Non-pigmented ciliary epithelial cell (primary cell): ENCODE measurements at regions not wholly inside any gene's neighbourhood (a gene's known extent, or its start where the extent isn't known, plus 50 kb on each side); places are given as distances from the start of the nearest gene placed in this dataset.
"Not testable (repeated sequence)": the region's sequence is repeated elsewhere in the genome, so short reads cannot be mapped to it uniquely, and the experiment has no call there.

ENCODE experiments used
- DNase-seq: peaks from one replicate; pipeline ENCODE4 v3.0.0-alpha.2; 2010; ENCODE audit warnings: low read depth

- no peak for DNase-seq
Measured at GRCh38 chr10:22824520-22824919, 103.3 kb upstream of the ARMC3 start.

GRCh38 chr10:22823109-22823508, 104.7 kb upstream of the ARMC3 start:
- DNase-seq: peak; percentile 81

GRCh38 chr10:22821921-22822320, 105.9 kb upstream of the ARMC3 start:
- not testable (repeated sequence) for DNase-seq

- DNase-seq: peak; percentile 65
Measured at GRCh38 chr10:22821501-22821900, 106.4 kb upstream of the ARMC3 start.

GRCh38 chr10:22816298-22816653, 101.9 kb upstream of the PIP4K2A start:
- peak; percentile 74 for DNase-seq

GRCh38 chr10:22810643-22811465, 96.5 kb upstream of the PIP4K2A start:
- DNase-seq: no peak

GRCh38 chr10:22807238-22807637, 92.9 kb upstream of the PIP4K2A start:
- DNase-seq: no peak

- DNase-seq: no peak
Measured at GRCh38 chr10:22805304-22805703, 90.9 kb upstream of the PIP4K2A start.

GRCh38 chr10:22803261-22803885, 89.0 kb upstream of the PIP4K2A start:
- DNase-seq: peak; percentile 46

GRCh38 chr10:22801785-22802184, 87.4 kb upstream of the PIP4K2A start:
- no peak for DNase-seq

- not testable (repeated sequence) for DNase-seq
Measured at GRCh38 chr10:22797796-22798195, 83.4 kb upstream of the PIP4K2A start.

GRCh38 chr10:22795546-22795945, 81.2 kb upstream of the PIP4K2A start:
- no peak for DNase-seq

- no peak for DNase-seq
Measured at GRCh38 chr10:22792161-22792560, 77.8 kb upstream of the PIP4K2A start.

- DNase-seq: no peak
Measured at GRCh38 chr10:22791665-22792064, 77.3 kb upstream of the PIP4K2A start.

- DNase-seq: no peak
Measured at GRCh38 chr10:22784668-22785067, 70.3 kb upstream of the PIP4K2A start.

- DNase-seq: no peak
Measured at GRCh38 chr10:22783807-22784206, 69.4 kb upstream of the PIP4K2A start.

- no peak for DNase-seq
Measured at GRCh38 chr10:22780474-22780885, 66.1 kb upstream of the PIP4K2A start.

- no peak for DNase-seq
Measured at GRCh38 chr10:22779331-22780019, 65.1 kb upstream of the PIP4K2A start.

- DNase-seq: no peak
Measured at GRCh38 chr10:22774102-22774501, 59.7 kb upstream of the PIP4K2A start.

GRCh38 chr10:22771631-22772030, 57.3 kb upstream of the PIP4K2A start:
- not testable (repeated sequence) for DNase-seq

GRCh38 chr10:22770270-22770669, 55.9 kb upstream of the PIP4K2A start:
- DNase-seq: no peak

- no peak for DNase-seq
Measured at GRCh38 chr10:22767859-22768258, 53.5 kb upstream of the PIP4K2A start.

GRCh38 chr10:22766693-22767092, 52.3 kb upstream of the PIP4K2A start:
- DNase-seq: no peak
